Testis (tissue), 2 donors: ENCODE measurements at regions not wholly inside any gene's neighbourhood (a gene's known extent, or its start where the extent isn't known, plus 50 kb on each side); places are given as distances from the start of the nearest gene placed in this dataset.

ENCODE experiments used
- DNase-seq: peaks from one replicate; pipeline ENCODE4 v3.0.0-alpha.2; 2019
- H3K27ac ChIP-seq, 2 donors: fragments of 200-600 bp; sonication (generic); one replicate each; pipeline ENCODE4 v1.5.1; 2019
- H3K27me3 ChIP-seq: fragments of 200-600 bp; sonication (generic); one replicate; pipeline ENCODE4 v1.5.1; 2019
- H3K36me3 ChIP-seq: fragments of 200-600 bp; sonication (generic); one replicate; pipeline ENCODE4 v1.5.1; 2017; ENCODE audit warnings: low read depth; ENCODE audit errors: missing control alignments
- H3K4me1 ChIP-seq: fragments of 200-600 bp; sonication (generic); one replicate; pipeline ENCODE4 v1.5.1; 2019
- H3K4me3 ChIP-seq, 2 donors: fragments of 200-600 bp; sonication (generic); one replicate each; pipeline ENCODE4 v1.5.1; 2017 to 2019
- H3K9me3 ChIP-seq: fragments of 200-600 bp; sonication (generic); one replicate; pipeline ENCODE4 v1.5.1; 2017
- CTCF ChIP-seq, 3 experiments: fragments of 450-650 bp in 2 of 3; fragments of 200-600 bp in 1 of 3; sonication (generic) in 1 of 3; IDR thresholded peaks; one replicate each; pipeline ENCODE4 v1.5.1; 2016 to 2019; ENCODE audit warnings: antibody characterized with exemption in 3 of 3, mild to moderate bottlenecking in 2 of 3, moderate library complexity in 1 of 3
- POLR2A ChIP-seq: fragments of 450-650 bp; IDR thresholded peaks from one replicate; pipeline ENCODE4 v1.6.1; 2017; ENCODE audit warnings: antibody characterized with exemption, mild to moderate bottlenecking, moderate library complexity
- WGBS, 2 donors: methylation state at CpG; one replicate each; pipeline ENCODE4 v1.1.5; 2018; 5-methylcytosine and 5-hydroxymethylcytosine counted together
- intact Hi-C: fragments of 100-400 bp; cut with DNase I; formaldehyde crosslinking; loops from one replicate; pipeline ENCODE4 v1.15.1; 2023; ENCODE audit warnings: low total_unique reads

- Histone ChIP-seq H3K27me3 (no peaks in the 10 kb centered on the region), H3K36me3 (no peaks in the 10 kb centered on the region), H3K4me3 (no peak overlapping the region), H3K27ac (no peak overlapping the region), H3K4me1 (no peaks in the 10 kb centered on the region), H3K9me3 (no peaks in the 10 kb centered on the region)
- 86 to 88% methylated on average over 18 of the region's 18 CpGs for WGBS, 2 donors
- DNase-seq: no peak
- TF ChIP-seq POLR2A (no peak), CTCF (IDR thresholded peaks at IDR 0.05) (no peak)
- intact Hi-C loops: no loop called here
Measured at GRCh38 chr12:127063339-127064072, 1203.5 kb upstream of the TMEM132C start.

GRCh38 chr12:127064207-127064606 is 1202.8 kb upstream of the TMEM132C start:
- H3K36me3 ChIP-seq: no peaks in the 10 kb centered on the region
- H3K9me3 ChIP-seq: no peaks in the 10 kb centered on the region
- TF ChIP-seq POLR2A: no peak
- no peak for TF ChIP-seq CTCF (IDR thresholded peaks at IDR 0.05)
- WGBS, 2 donors: 85 to 93% methylated on average over 5 of the region's 5 CpGs
- DNase-seq: no peak
- no peaks in the 10 kb centered on the region for H3K4me1 ChIP-seq
- no peaks in the 10 kb centered on the region for H3K27me3 ChIP-seq
- no peak overlapping the region for H3K27ac ChIP-seq
- H3K4me3 ChIP-seq: no peak overlapping the region
- intact Hi-C loops: no loop called here

- TF ChIP-seq POLR2A (no peak), CTCF (IDR thresholded peaks at IDR 0.05) (no peak)
- 82 to 87% methylated on average over 1 of the region's 1 CpG for WGBS, 2 donors
- intact Hi-C loops: no loop called here
- no peaks in the 10 kb centered on the region for H3K36me3 ChIP-seq
- H3K9me3 ChIP-seq: no peaks in the 10 kb centered on the region
- no peak overlapping the region for H3K4me3 ChIP-seq
- DNase-seq: no peak
- no peak overlapping the region for H3K27ac ChIP-seq
- H3K27me3 ChIP-seq: no peaks in the 10 kb centered on the region
- no peaks in the 10 kb centered on the region for H3K4me1 ChIP-seq
Measured at GRCh38 chr12:127065595-127065994, 1201.4 kb upstream of the TMEM132C start.

- 36% methylated on average over 2 of the region's 2 CpGs for WGBS, 2 donors
- no peak for TF ChIP-seq CTCF (IDR thresholded peaks at IDR 0.05)
- TF ChIP-seq POLR2A: no peak
- H3K36me3 ChIP-seq: no peaks in the 10 kb centered on the region
- no peaks in the 10 kb centered on the region for H3K27me3 ChIP-seq
- DNase-seq: no peak
- H3K9me3 ChIP-seq: no peaks in the 10 kb centered on the region
- intact Hi-C loops: no loop called here
- no peak overlapping the region for H3K4me3 ChIP-seq
- no peaks in the 10 kb centered on the region for H3K4me1 ChIP-seq
- H3K27ac ChIP-seq: no peak overlapping the region
Measured at GRCh38 chr12:127070515-127071157, 1196.3 kb upstream of the TMEM132C start.

GRCh38 chr12:127074161-127074560 is 1192.8 kb upstream of the TMEM132C start:
- TF ChIP-seq CTCF (IDR thresholded peaks at IDR 0.05): no peak

More at GRCh38 chr12:127074161-127074560, 1192.8 kb upstream of the TMEM132C start:
- no peaks in the 10 kb centered on the region for H3K36me3 ChIP-seq
- 62 to 72% methylated on average over 2 of the region's 2 CpGs for WGBS, 2 donors
- no peaks in the 10 kb centered on the region for H3K9me3 ChIP-seq
- no peak overlapping the region for H3K4me3 ChIP-seq
- H3K4me1 ChIP-seq: no peaks in the 10 kb centered on the region
- intact Hi-C loops: no loop called here
- DNase-seq: no peak
- H3K27me3 ChIP-seq: no peaks in the 10 kb centered on the region
- H3K27ac ChIP-seq: no peak overlapping the region
